Neural cell (in vitro differentiated cells): ENCODE measurements at regions not wholly inside any gene's neighbourhood (a gene's known extent, or its start where the extent isn't known, plus 50 kb on each side); places are given as distances from the start of the nearest gene placed in this dataset.

Source experiments
- H2AFZ ChIP-seq: fragments of 200-600, 300-800 bp; sonication (generic), shearing (Covaris generic); 2 replicates; pipeline ENCODE4 v1.6.0; 2014; ENCODE audit warnings: low read depth, mild to moderate bottlenecking, antibody characterized with exemption, low read length, moderate library complexity
- H3F3A ChIP-seq: fragments of 200-600 bp; shearing (Covaris generic); 2 replicates; pipeline ENCODE4 v1.6.1; 2016; ENCODE audit warnings: mild to moderate bottlenecking, moderate library complexity, mixed read lengths, antibody characterized with exemption, low read length; ENCODE audit not compliant: insufficient read depth, poor library complexity, severe bottlenecking
- H3K27ac ChIP-seq: fragments of 200-600, 300-800 bp; sonication (generic), shearing (Covaris generic); 2 replicates; pipeline ENCODE4 v1.5.1; 2014; ENCODE audit warnings: mild to moderate bottlenecking, low read length, moderate library complexity
- H3K27me3 ChIP-seq: fragments of 300-800, 200-600 bp; sonication (generic), shearing (Covaris generic); 2 replicates; pipeline ENCODE4 v1.6.0; 2014; ENCODE audit warnings: mild to moderate bottlenecking, low read depth, low read length, moderate library complexity; ENCODE audit not compliant: insufficient read depth
- H3K36me3 ChIP-seq: fragments of 300-800, 200-600 bp; sonication (generic), shearing (Covaris generic); 2 replicates; pipeline ENCODE4 v1.5.1; 2014; ENCODE audit warnings: mild to moderate bottlenecking, antibody characterized with exemption, low read length, moderate library complexity; ENCODE audit not compliant: insufficient read depth
- H3K4me2 ChIP-seq: fragments of 300-800, 200-600 bp; sonication (generic), shearing (Covaris generic); 2 replicates; pipeline ENCODE4 v1.6.0; 2014; ENCODE audit warnings: mild to moderate bottlenecking, low read length
- H3K4me3 ChIP-seq: fragments of 300-800, 200-600 bp; sonication (generic), shearing (Covaris generic); 2 replicates; pipeline ENCODE4 v1.5.1; 2014; ENCODE audit warnings: mild to moderate bottlenecking, low read length, moderate library complexity
- H3K79me2 ChIP-seq: fragments of 200-600 bp; shearing (Covaris generic); replicated peaks from 2 replicates; pipeline ENCODE4 v1.6.0; 2014; ENCODE audit warnings: mild to moderate bottlenecking, low read length, moderate library complexity; ENCODE audit not compliant: insufficient read depth
- H3K9ac ChIP-seq: fragments of 300-800, 200-600 bp; sonication (generic), shearing (Covaris generic); 2 replicates; pipeline ENCODE4 v1.6.1; 2016; ENCODE audit warnings: mild to moderate bottlenecking, low read length, mixed read lengths
- H3K9me2 ChIP-seq: fragments of 200-600 bp; shearing (Covaris generic); 2 replicates; pipeline ENCODE4 v1.6.1; 2016; ENCODE audit warnings: mild to moderate bottlenecking, low read length, mixed read lengths; ENCODE audit not compliant: insufficient read depth
- H3K9me3 ChIP-seq: fragments of 200-600, 300-800 bp; sonication (generic), shearing (Covaris generic); 2 replicates; pipeline ENCODE4 v1.6.1; 2016; ENCODE audit warnings: mild to moderate bottlenecking, mixed run types, low read length, moderate library complexity, mixed read lengths
- H4K20me1 ChIP-seq: fragments of 200-600 bp; shearing (Covaris generic); 2 replicates; pipeline ENCODE4 v1.6.1; 2016; ENCODE audit warnings: mild to moderate bottlenecking, mixed run types; ENCODE audit not compliant: insufficient read depth
- EP300 ChIP-seq: fragments of 450-650 bp; conservative IDR thresholded peaks from 2 replicates; pipeline ENCODE4 v1.6.1; 2014; ENCODE audit warnings: antibody characterized with exemption, mild to moderate bottlenecking, moderate library complexity; ENCODE audit not compliant: poor library complexity, severe bottlenecking
- EZH2 ChIP-seq: fragments of 200-600, 300-800 bp; shearing (Covaris generic), sonication (generic); IDR thresholded peaks from 2 replicates; pipeline ENCODE4 v1.6.1; 2014; ENCODE audit warnings: antibody characterized with exemption, low read length, borderline replicate concordance, mild to moderate bottlenecking; ENCODE audit not compliant: insufficient read depth, poor library complexity, severe bottlenecking
- MXI1 ChIP-seq: fragments of 450-650 bp; conservative IDR thresholded peaks from 2 replicates; pipeline ENCODE4 v1.6.1; 2014; ENCODE audit warnings: antibody characterized with exemption, mild to moderate bottlenecking; ENCODE audit not compliant: poor library complexity, severe bottlenecking
- POLR2AphosphoS5 ChIP-seq: IDR thresholded peaks from 2 replicates; pipeline ENCODE4 v1.6.1; 2012
- RAD21 ChIP-seq: fragments of 450-650 bp; conservative IDR thresholded peaks from 2 replicates; pipeline ENCODE4 v1.6.1; 2014; ENCODE audit warnings: antibody characterized with exemption, mild to moderate bottlenecking, moderate library complexity
- SMC3 ChIP-seq: fragments of 450-650 bp; conservative IDR thresholded peaks from 2 replicates; pipeline ENCODE4 v1.6.1; 2014; ENCODE audit warnings: antibody characterized with exemption, mild to moderate bottlenecking, moderate library complexity; ENCODE audit not compliant: poor library complexity
- TAF1 ChIP-seq: IDR thresholded peaks from 2 replicates; pipeline ENCODE4 v1.6.1; 2012; ENCODE audit warnings: low read depth
- TF ChIP-seq, protein P1 (sequence below): fragments of 450-650 bp; IDR thresholded peaks from 2 replicates; pipeline ENCODE4 v1.5.1; 2014; ENCODE audit warnings: antibody characterized with exemption, mild to moderate bottlenecking, moderate library complexity; ENCODE audit not compliant: poor library complexity, severe bottlenecking
- TF ChIP-seq, protein P2 (sequence below): IDR thresholded peaks from 2 replicates; pipeline ENCODE4 v1.6.1; 2012; ENCODE audit warnings: borderline replicate concordance

DNA sequence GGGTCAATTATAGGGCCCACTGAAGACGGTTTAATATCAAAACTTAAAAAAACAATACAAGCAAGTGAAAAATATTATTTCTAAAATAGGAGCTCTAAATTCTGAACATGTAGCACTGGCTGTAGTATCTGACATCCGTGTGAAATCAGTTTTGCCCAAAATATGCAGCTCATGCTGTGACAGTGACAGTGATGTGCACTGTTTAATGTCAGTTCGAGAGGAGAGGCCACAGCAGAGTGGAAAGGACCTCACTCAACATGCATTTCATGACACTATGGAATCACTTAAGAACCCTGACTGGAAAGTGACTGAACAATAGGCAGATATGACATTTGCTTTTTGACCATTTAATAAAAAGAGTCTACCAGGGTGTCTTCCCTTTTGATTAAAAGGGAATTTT lies 397.0 kb downstream of the FRK start:
- Histone ChIP-seq H2AFZ (no peak overlapping the region), H3K27ac (peak overlapping the region; percentile 60), H3K9me2 (no peaks in the 10 kb centered on the region), H3K4me3 (no peak overlapping the region), H3K9me3 (no peaks in the 10 kb centered on the region), H3K27me3 (no peaks in the 10 kb centered on the region), H3F3A (no peaks in the 10 kb centered on the region), H3K79me2 (no peaks in the 10 kb centered on the region), H4K20me1 (no peaks in the 10 kb centered on the region), H3K9ac (no peak overlapping the region), H3K36me3 (no peaks in the 10 kb centered on the region), H3K4me2 (no peak overlapping the region)
- TF ChIP-seq, protein P1, sequence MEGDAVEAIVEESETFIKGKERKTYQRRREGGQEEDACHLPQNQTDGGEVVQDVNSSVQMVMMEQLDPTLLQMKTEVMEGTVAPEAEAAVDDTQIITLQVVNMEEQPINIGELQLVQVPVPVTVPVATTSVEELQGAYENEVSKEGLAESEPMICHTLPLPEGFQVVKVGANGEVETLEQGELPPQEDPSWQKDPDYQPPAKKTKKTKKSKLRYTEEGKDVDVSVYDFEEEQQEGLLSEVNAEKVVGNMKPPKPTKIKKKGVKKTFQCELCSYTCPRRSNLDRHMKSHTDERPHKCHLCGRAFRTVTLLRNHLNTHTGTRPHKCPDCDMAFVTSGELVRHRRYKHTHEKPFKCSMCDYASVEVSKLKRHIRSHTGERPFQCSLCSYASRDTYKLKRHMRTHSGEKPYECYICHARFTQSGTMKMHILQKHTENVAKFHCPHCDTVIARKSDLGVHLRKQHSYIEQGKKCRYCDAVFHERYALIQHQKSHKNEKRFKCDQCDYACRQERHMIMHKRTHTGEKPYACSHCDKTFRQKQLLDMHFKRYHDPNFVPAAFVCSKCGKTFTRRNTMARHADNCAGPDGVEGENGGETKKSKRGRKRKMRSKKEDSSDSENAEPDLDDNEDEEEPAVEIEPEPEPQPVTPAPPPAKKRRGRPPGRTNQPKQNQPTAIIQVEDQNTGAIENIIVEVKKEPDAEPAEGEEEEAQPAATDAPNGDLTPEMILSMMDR, result no peak
- no peak for TF ChIP-seq EZH2
- TF ChIP-seq, protein P2, sequence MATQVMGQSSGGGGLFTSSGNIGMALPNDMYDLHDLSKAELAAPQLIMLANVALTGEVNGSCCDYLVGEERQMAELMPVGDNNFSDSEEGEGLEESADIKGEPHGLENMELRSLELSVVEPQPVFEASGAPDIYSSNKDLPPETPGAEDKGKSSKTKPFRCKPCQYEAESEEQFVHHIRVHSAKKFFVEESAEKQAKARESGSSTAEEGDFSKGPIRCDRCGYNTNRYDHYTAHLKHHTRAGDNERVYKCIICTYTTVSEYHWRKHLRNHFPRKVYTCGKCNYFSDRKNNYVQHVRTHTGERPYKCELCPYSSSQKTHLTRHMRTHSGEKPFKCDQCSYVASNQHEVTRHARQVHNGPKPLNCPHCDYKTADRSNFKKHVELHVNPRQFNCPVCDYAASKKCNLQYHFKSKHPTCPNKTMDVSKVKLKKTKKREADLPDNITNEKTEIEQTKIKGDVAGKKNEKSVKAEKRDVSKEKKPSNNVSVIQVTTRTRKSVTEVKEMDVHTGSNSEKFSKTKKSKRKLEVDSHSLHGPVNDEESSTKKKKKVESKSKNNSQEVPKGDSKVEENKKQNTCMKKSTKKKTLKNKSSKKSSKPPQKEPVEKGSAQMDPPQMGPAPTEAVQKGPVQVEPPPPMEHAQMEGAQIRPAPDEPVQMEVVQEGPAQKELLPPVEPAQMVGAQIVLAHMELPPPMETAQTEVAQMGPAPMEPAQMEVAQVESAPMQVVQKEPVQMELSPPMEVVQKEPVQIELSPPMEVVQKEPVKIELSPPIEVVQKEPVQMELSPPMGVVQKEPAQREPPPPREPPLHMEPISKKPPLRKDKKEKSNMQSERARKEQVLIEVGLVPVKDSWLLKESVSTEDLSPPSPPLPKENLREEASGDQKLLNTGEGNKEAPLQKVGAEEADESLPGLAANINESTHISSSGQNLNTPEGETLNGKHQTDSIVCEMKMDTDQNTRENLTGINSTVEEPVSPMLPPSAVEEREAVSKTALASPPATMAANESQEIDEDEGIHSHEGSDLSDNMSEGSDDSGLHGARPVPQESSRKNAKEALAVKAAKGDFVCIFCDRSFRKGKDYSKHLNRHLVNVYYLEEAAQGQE, result no peak
- TF ChIP-seq TAF1, result no peak
- no peak for TF ChIP-seq MXI1
- TF ChIP-seq SMC3, result no peak
- no peak for TF ChIP-seq RAD21
- TF ChIP-seq POLR2AphosphoS5, result peak; percentile 91
- TF ChIP-seq EP300, result peak; percentile 96

DNA sequence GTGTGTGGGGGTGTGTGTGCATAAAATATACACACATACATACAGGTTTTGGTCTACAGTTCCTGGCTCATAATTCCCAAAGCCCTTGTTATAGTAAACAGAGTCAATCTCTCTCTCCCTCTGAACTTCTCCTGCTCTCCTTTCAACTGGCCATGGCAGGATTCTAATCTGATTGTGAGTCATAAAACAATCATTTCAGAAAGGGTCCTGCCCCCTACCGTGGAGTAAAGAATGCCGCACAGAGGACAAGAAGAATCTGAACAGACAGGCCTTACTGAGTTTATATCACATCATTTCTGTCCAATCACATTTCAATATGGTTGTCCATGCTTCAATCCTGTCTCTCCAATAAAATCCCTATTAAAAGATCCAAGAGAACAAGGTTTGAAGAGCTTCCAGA lies 416.9 kb downstream of the FRK start:
- Histone ChIP-seq H3F3A (no peaks in the 10 kb centered on the region), H3K9ac (no peak overlapping the region), H3K4me3 (no peak overlapping the region), H3K79me2 (no peaks in the 10 kb centered on the region), H4K20me1 (no peaks in the 10 kb centered on the region), H3K4me2 (no peak overlapping the region), H3K36me3 (no peaks in the 10 kb centered on the region), H2AFZ (no peak overlapping the region), H3K27me3 (no peaks in the 10 kb centered on the region), H3K9me3 (no peaks in the 10 kb centered on the region), H3K27ac (no peak overlapping the region), H3K9me2 (no peaks in the 10 kb centered on the region)
- TF ChIP-seq, protein P2, result no peak
- TF ChIP-seq MXI1, result no peak
- TF ChIP-seq, protein P1, result no peak
- no peak for TF ChIP-seq EZH2
- TF ChIP-seq SMC3, result no peak
- no peak for TF ChIP-seq EP300
- TF ChIP-seq POLR2AphosphoS5, result no peak
- no peak for TF ChIP-seq RAD21
- no peak for TF ChIP-seq TAF1
